Spleen (tissue), 11 donors: ENCODE measurements at regions not wholly inside any gene's neighbourhood (a gene's known extent, or its start where the extent isn't known, plus 50 kb on each side); places are given as distances from the start of the nearest gene placed in this dataset.

Experiments
- DNase-seq: peaks from one replicate; pipeline ENCODE4 v3.0.0-alpha.2; 2020
- H3K27ac ChIP-seq, 8 donors: fragments of 200-600 bp; sonication (generic) in 7 of 8; 1 replicate in 4 of 8; 2 replicates in 4 of 8; pipeline versions ENCODE4 v1.5.0 to v1.8.0; 2016 to 2021; ENCODE audit warnings: inconsistent platforms in 4 of 8, mild to moderate bottlenecking in 4 of 8, moderate library complexity in 1 of 8
- H3K27me3 ChIP-seq, 7 donors: fragments of 200-600 bp; sonication (generic) in 6 of 7; replicated peaks in 1 of 7; 1 replicate in 4 of 7; 2 replicates in 3 of 7; pipeline versions ENCODE4 v1.5.0 to v1.8.0; 2016 to 2021; ENCODE audit warnings: inconsistent platforms in 3 of 7, mild to moderate bottlenecking in 1 of 7
- H3K36me3 ChIP-seq, 6 donors: fragments of 200-600 bp; sonication (generic) in 5 of 6; 1 replicate in 4 of 6; 2 replicates in 2 of 6; pipeline versions ENCODE4 v1.5.0 to v1.8.0; 2016 to 2021; ENCODE audit warnings: inconsistent platforms in 2 of 6
- H3K4me1 ChIP-seq, 6 donors: fragments of 200-600 bp; sonication (generic) in 5 of 6; 1 replicate in 3 of 6; 2 replicates in 3 of 6; pipeline versions ENCODE4 v1.5.0 to v1.8.0; 2016 to 2021; ENCODE audit warnings: inconsistent platforms in 3 of 6
- H3K4me3 ChIP-seq, 8 donors: fragments of 200-600 bp; sonication (generic) in 7 of 8; 1 replicate in 4 of 8; 2 replicates in 4 of 8; pipeline versions ENCODE4 v1.5.0 to v1.8.0; 2016 to 2021; ENCODE audit warnings: inconsistent platforms in 4 of 8, mild to moderate bottlenecking in 4 of 8, moderate library complexity in 2 of 8
- H3K9me3 ChIP-seq, 8 donors: fragments of 200-600 bp; sonication (generic) in 7 of 8; 1 replicate in 4 of 8; 2 replicates in 4 of 8; pipeline versions ENCODE4 v1.5.0 to v1.8.0; 2016 to 2021; ENCODE audit warnings: inconsistent platforms in 4 of 8
- CTCF ChIP-seq, 11 experiments: fragments of 200-600 bp in 7 of 11; fragments of 450-650 bp in 4 of 11; sonication (generic) in 4 of 11; IDR thresholded peaks in 8 of 11; conservative IDR thresholded peaks in 3 of 11; 1 replicate in 7 of 11; 2 replicates in 4 of 11; pipeline versions ENCODE4 v1.4.0 to v1.8.0; 2016 to 2021; ENCODE audit warnings: antibody characterized with exemption in 11 of 11, inconsistent platforms in 4 of 11, mild to moderate bottlenecking in 1 of 11
- POLR2A ChIP-seq, 3 donors: fragments of 450-650 bp; IDR thresholded peaks; one replicate each; pipeline ENCODE4 v1.5.1; 2017; ENCODE audit warnings: antibody characterized with exemption in 3 of 3, mild to moderate bottlenecking in 1 of 3
- POLR2AphosphoS5 ChIP-seq, 3 donors: sonication (generic); formaldehyde crosslinking; IDR thresholded peaks; one replicate each; pipeline ENCODE4 v1.5.1; 2017; ENCODE audit warnings: antibody characterized with exemption in 3 of 3
- WGBS, 5 donors: extraction: QIAGEN DNeasy Blood & Tissue Kit in 3 of 5; methylation state at CpG; one replicate each; pipeline versions ENCODE4 v1.1.5 to v1.1.7; 2013 to 2018; 5-methylcytosine and 5-hydroxymethylcytosine counted together
- intact Hi-C: fragments of 100-400 bp; cut with DNase I; formaldehyde crosslinking; loops from one replicate; pipeline ENCODE4 v1.15.0; 2023; ENCODE audit warnings: low total_unique reads
- donor health status: healthy with polysubstance abuse.
- donor health status: DM: no; HTN: no; CAD: no; lungs with moderate emphysema.
- donor health status: DM: no; HTN: no; CAD: no.
- donor health status: Bipolar disorder and iron deficiency.
- donor health status: healthy.
- donor health status: DM: no; HTN: no; CAD: no.
- donor health status: DM: yes; HTN: yes; CAD: no.

GRCh38 chr6:40966860-40967259, 72.2 kb downstream of the UNC5CL start:
- intact Hi-C loops = no loop called here
- TF ChIP-seq POLR2AphosphoS5 (IDR thresholded peaks at IDR 0.05) = no peak
- no peak for TF ChIP-seq POLR2A (IDR thresholded peaks at IDR 0.05)
- no peak for TF ChIP-seq CTCF (IDR thresholded peaks at IDR 0.05 in 8 of 11, conservative IDR thresholded peaks at IDR 0.05 in 3 of 11)
- Histone ChIP-seq H3K27ac (no peak overlapping the region), H3K36me3 (no peaks in the 10 kb centered on the region), H3K9me3 (peaks cover 0 to under 1% (median 0%) of the 10 kb centered on the region in 8 donors), H3K4me3 (no peak overlapping the region), H3K4me1 (no peaks in the 10 kb centered on the region), H3K27me3 (no peaks in the 10 kb centered on the region)
- 89 to 96% (median 94%) methylated on average over 4 of the region's 4 CpGs for WGBS, 5 donors
- no peak for DNase-seq

GRCh38 chr6:40965046-40965445, 74.0 kb downstream of the UNC5CL start:
- Histone ChIP-seq H3K4me3 (no peak overlapping the region), H3K36me3 (no peaks in the 10 kb centered on the region), H3K4me1 (no peaks in the 10 kb centered on the region), H3K27me3 (no peaks in the 10 kb centered on the region), H3K27ac (no peak overlapping the region), H3K9me3 (no peaks in the 10 kb centered on the region)
- 89 to 98% (median 94%) methylated on average over 2 of the region's 2 CpGs for WGBS, 5 donors
- DNase-seq = no peak
- TF ChIP-seq POLR2A (IDR thresholded peaks at IDR 0.05) (no peak), POLR2AphosphoS5 (IDR thresholded peaks at IDR 0.05) (no peak), CTCF (IDR thresholded peaks at IDR 0.05 in 8 of 11, conservative IDR thresholded peaks at IDR 0.05 in 3 of 11) (no peak)
- intact Hi-C loops = no loop called here

GRCh38 chr6:40963019-40963418, 76.0 kb downstream of the UNC5CL start:
- DNase-seq = no peak
- Histone ChIP-seq H3K9me3 (no peaks in the 10 kb centered on the region), H3K36me3 (no peaks in the 10 kb centered on the region), H3K27ac (no peak overlapping the region), H3K4me3 (no peak overlapping the region), H3K4me1 (no peaks in the 10 kb centered on the region), H3K27me3 (no peaks in the 10 kb centered on the region)
- intact Hi-C loops = no loop called here
- WGBS, 5 donors = 83 to 94% (median 89%) methylated on average over 3 of the region's 3 CpGs
- TF ChIP-seq POLR2A (IDR thresholded peaks at IDR 0.05) (no peak), POLR2AphosphoS5 (IDR thresholded peaks at IDR 0.05) (no peak), CTCF (IDR thresholded peaks at IDR 0.05 in 8 of 11, conservative IDR thresholded peaks at IDR 0.05 in 3 of 11) (no peak)

- no peak for DNase-seq
- no peaks in the 10 kb centered on the region for H3K27me3 ChIP-seq
- whole genome bisulfite sequencing, 5 donors = 24 to 44% (median 38%) methylated on average over 2 of the region's 2 CpGs
- TF ChIP-seq POLR2AphosphoS5 (IDR thresholded peaks at IDR 0.05) = no peak
- no peak for TF ChIP-seq POLR2A (IDR thresholded peaks at IDR 0.05)
- no peak for TF ChIP-seq CTCF (IDR thresholded peaks at IDR 0.05 in 8 of 11, conservative IDR thresholded peaks at IDR 0.05 in 3 of 11)
- no peaks in the 10 kb centered on the region for H3K36me3 ChIP-seq
- intact Hi-C loops = no loop called here
- no peak overlapping the region for H3K27ac ChIP-seq
- no peaks in the 10 kb centered on the region for H3K4me1 ChIP-seq
- H3K9me3 ChIP-seq = no peaks in the 10 kb centered on the region
- no peak overlapping the region for H3K4me3 ChIP-seq
These were observed 76.8 kb downstream of the UNC5CL start for GRCh38 chr6:40962241-40962640.
